ENCODE measurements at regions not wholly inside any gene's neighbourhood (a gene's known extent, or its start where the extent isn't known, plus 50 kb on each side); places are given as distances from the start of the nearest gene placed in this dataset.

GRCh38 chr9:108101410-108101809, 611.8 kb upstream of the KLF4 start:
- H3K27ac Mint-ChIP-seq: no peak overlapping the region
- Histone ChIP-seq H3K79me1 (ENCODE audit: insufficient read depth, low read depth, low read length, poor library complexity, severe bottlenecking) (no peaks in the 10 kb centered on the region), H2AK5ac (ENCODE audit: insufficient read length, low read length) (no peak overlapping the region), H3K4me2 (ENCODE audit: insufficient read depth, insufficient read length, low read length) (no peak overlapping the region), H3T11ph (ENCODE audit: low read length) (no peak overlapping the region), H4K8ac (replicated peaks; ENCODE audit: insufficient read length, low read depth, low read length) (no peak overlapping the region), H3K9me3 (ENCODE audit: control insufficient read depth, low read depth, low read length) (no peaks in the 10 kb centered on the region), H3K4me1 (ENCODE audit: insufficient read depth, low read length) (no peaks in the 10 kb centered on the region), H2BK12ac (ENCODE audit: insufficient read length, low read depth, low read length) (no peak overlapping the region), H2BK15ac (ENCODE audit: low read depth, low read length) (no peak overlapping the region), H4K20me1 (ENCODE audit: control insufficient read depth, insufficient read depth, insufficient read length) (no peaks in the 10 kb centered on the region), H4K91ac (ENCODE audit: insufficient read length, low read depth, low read length) (no peak overlapping the region), H3K23ac (ENCODE audit: insufficient read length, low read depth, low read length) (no peak overlapping the region), H4K5ac (ENCODE audit: insufficient read length, low read depth, low read length) (no peak overlapping the region), H2BK5ac (ENCODE audit: insufficient read length, low read length) (no peak overlapping the region), H3K9ac (ENCODE audit: extremely low read depth, insufficient read length, low read length) (no peak overlapping the region), H3K18ac (ENCODE audit: insufficient read length, low read depth, low read length) (no peak overlapping the region), H3K14ac (ENCODE audit: insufficient read depth, low read length) (no peak overlapping the region), H2BK20ac (ENCODE audit: low read depth, low read length, poor library complexity, severe bottlenecking) (no peak overlapping the region), H3K56ac (ENCODE audit: insufficient read length, low read depth, low read length) (no peak overlapping the region), H3K4ac (ENCODE audit: low read depth, low read length) (no peak overlapping the region), H2AFZ (ENCODE audit: low read length) (no peak overlapping the region), H3K79me2 (ENCODE audit: insufficient read depth, low read length) (no peaks in the 10 kb centered on the region), H3K23me2 (ENCODE audit: insufficient read length, low read depth, low read length, poor library complexity, severe bottlenecking) (no peaks in the 10 kb centered on the region), H2BK120ac (ENCODE audit: low read depth, low read length, poor library complexity, severe bottlenecking) (no peak overlapping the region), H3K27me3 (ENCODE audit: insufficient read depth, low read length) (no peaks in the 10 kb centered on the region), H3K27ac (ENCODE audit: insufficient read length, low read depth, low read length) (no peak overlapping the region)
- no peaks in the 10 kb centered on the region; a peak in 1 of 5 replicates for H3K9me3 Mint-ChIP-seq
- whole genome bisulfite sequencing (ENCODE audit: extremely low coverage, insufficient read length, low lambda C conversion rate): no CpG with 5 or more reads among the region's 1 CpG
- H3K36me3 Mint-ChIP-seq (ENCODE audit: insufficient read depth in 1 of 3, low read depth in 3 of 3): peaks cover 0 to 1% (median 0%) of the 10 kb centered on the region in 3 experiments; a peak in 2 of 7 replicates
- no peak for TF ChIP-seq CTCF (conservative IDR thresholded peaks at IDR 0.05)
- peaks cover 11 to 12% of the 10 kb centered on the region in 2 experiments for H3K4me1 Mint-ChIP-seq
- peaks cover 15% of the 10 kb centered on the region for H3K27me3 Mint-ChIP-seq (ENCODE audit: low read depth)
- no peak for DNase-seq
- H3K4me3 Mint-ChIP-seq: no peak overlapping the region
